Large intestine (tissue), 3 donors: ENCODE measurements at regions not wholly inside any gene's neighbourhood (a gene's known extent, or its start where the extent isn't known, plus 50 kb on each side); places are given as distances from the start of the nearest gene placed in this dataset.
"Not testable (repeated sequence)": the region's sequence is repeated elsewhere in the genome, so short reads cannot be mapped to it uniquely, and the experiment has no call there.

Source experiments
- DNase-seq, 2 donors: peaks; one replicate each; pipeline versions ENCODE4 v3.0.0 to v3.0.0-alpha.2; 2013
- H3K27ac ChIP-seq: one replicate; pipeline ENCODE4 v1.5.1; 2013; ENCODE audit warnings: low read length
- H3K27me3 ChIP-seq: 2 replicates; pipeline ENCODE4 v1.6.1; 2013; ENCODE audit warnings: low read length; ENCODE audit not compliant: control insufficient read depth, insufficient read depth
- H3K36me3 ChIP-seq: 2 replicates; pipeline ENCODE4 v1.6.1; 2013; ENCODE audit warnings: low read length; ENCODE audit not compliant: control insufficient read depth, insufficient read depth
- H3K4me1 ChIP-seq: one replicate; pipeline ENCODE4 v1.6.1; 2013; ENCODE audit warnings: low read length; ENCODE audit not compliant: control insufficient read depth, insufficient read depth
- H3K4me3 ChIP-seq: one replicate; pipeline ENCODE4 v1.5.1; 2013; ENCODE audit warnings: low read length
- H3K9me3 ChIP-seq: one replicate; pipeline ENCODE4 v1.6.1; 2013; ENCODE audit warnings: mild to moderate bottlenecking, low read depth, low read length, moderate library complexity; ENCODE audit not compliant: control insufficient read depth
- WGBS: methylation state at CpG from one replicate; pipeline ENCODE4 v1.1.5; 2013; ENCODE audit warnings: low lambda C conversion rate; ENCODE audit not compliant: insufficient coverage; 5-methylcytosine and 5-hydroxymethylcytosine counted together

GRCh38 chr2:220811115-220811514 is 761.0 kb downstream of the EPHA4 start:
- Histone ChIP-seq H3K4me1 (no peaks in the 10 kb centered on the region), H3K36me3 (no peaks in the 10 kb centered on the region), H3K9me3 (no peaks in the 10 kb centered on the region), H3K4me3 (no peak overlapping the region), H3K27me3 (no peaks in the 10 kb centered on the region), H3K27ac (no peak overlapping the region)
- no peak for DNase-seq
- no CpG with 5 or more reads among the region's 1 CpG for WGBS

DNA sequence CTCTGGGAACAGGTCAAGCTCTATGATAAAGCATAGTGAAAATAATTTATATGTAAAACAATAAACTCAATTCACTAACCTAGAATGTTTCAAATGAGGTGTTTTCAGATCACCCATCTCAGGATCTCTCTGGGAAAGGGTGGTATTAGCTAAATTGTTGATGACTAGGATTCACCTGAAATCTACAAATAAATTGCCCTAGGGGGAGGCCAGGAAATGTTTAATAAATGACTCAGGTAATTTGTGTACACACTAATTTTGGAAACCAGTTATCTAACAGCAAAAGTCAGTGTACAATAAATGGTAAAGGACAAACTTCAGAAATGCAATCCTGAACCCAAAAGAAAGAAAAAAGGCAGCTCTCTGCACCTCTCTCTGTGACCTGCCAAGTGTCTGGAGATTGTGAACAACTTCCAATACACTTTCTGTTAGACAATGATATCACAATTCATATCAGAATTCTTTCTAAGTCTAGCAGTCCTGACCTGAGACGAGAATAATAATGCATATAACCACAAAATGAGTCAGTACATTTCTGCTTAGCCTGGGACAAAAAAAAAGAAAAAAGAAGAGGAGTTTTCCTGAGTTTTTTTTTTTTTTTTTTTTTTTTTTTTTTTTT is 760.0 kb downstream of the EPHA4 start:
- H3K36me3 ChIP-seq: no peaks in the 10 kb centered on the region
- no peaks in the 10 kb centered on the region for H3K4me1 ChIP-seq
- no peaks in the 10 kb centered on the region for H3K27me3 ChIP-seq
- 50% methylated on average over 1 of the region's 1 CpG for WGBS
- no peak overlapping the region for H3K27ac ChIP-seq
- DNase-seq: no peak
- no peaks in the 10 kb centered on the region for H3K9me3 ChIP-seq
- no peak overlapping the region for H3K4me3 ChIP-seq

- no peaks in the 10 kb centered on the region for H3K9me3 ChIP-seq
- H3K36me3 ChIP-seq: no peaks in the 10 kb centered on the region
- no peaks in the 10 kb centered on the region for H3K27me3 ChIP-seq
- H3K27ac ChIP-seq: no peak overlapping the region
- no peaks in the 10 kb centered on the region for H3K4me1 ChIP-seq
- no peak overlapping the region for H3K4me3 ChIP-seq
- WGBS: 100% methylated on average over 1 of the region's 4 CpGs
- no peak for DNase-seq
Measured at GRCh38 chr2:220814441-220814840, 757.7 kb downstream of the EPHA4 start.

- Histone ChIP-seq H3K27me3 (no peaks in the 10 kb centered on the region), H3K9me3 (no peaks in the 10 kb centered on the region), H3K27ac (no peak overlapping the region), H3K4me3 (no peak overlapping the region), H3K36me3 (no peaks in the 10 kb centered on the region), H3K4me1 (no peaks in the 10 kb centered on the region)
- WGBS: 100% methylated on average over 1 of the region's 2 CpGs
- DNase-seq: no peak
Measured at GRCh38 chr2:220815698-220816097, 756.4 kb downstream of the EPHA4 start.

- no CpG with 5 or more reads among the region's 1 CpG for WGBS
- no peak for DNase-seq
- H3K4me3 ChIP-seq: no peak overlapping the region
Measured at GRCh38 chr2:220821683-220822082, 750.4 kb downstream of the EPHA4 start.

DNA sequence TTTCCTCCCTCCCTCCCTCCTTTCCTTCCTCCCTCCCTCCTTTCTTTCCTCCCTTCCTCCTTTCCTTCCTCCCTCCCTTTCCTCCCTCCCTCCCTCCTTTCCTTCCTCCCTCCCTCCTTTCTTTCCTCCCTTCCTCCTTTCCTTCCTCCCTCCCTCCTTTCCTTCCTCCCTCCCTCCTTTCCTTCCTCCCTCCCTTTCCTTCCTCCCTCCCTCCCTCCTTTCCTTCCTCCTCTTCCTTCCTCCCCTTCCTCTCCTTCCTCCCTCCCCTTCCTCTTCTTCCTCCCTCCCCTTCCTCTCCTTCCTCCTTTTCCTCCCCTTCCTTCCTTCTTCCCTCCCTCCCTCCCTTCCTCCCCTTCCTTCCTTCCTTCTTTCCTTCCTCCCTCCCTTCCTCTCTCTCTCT is 748.5 kb downstream of the EPHA4 start:
- not testable (repeated sequence) for H3K4me1 ChIP-seq, DNase-seq, H3K27ac ChIP-seq, H3K27me3 ChIP-seq, H3K9me3 ChIP-seq, H3K4me3 ChIP-seq, H3K36me3 ChIP-seq

More at GRCh38 chr2:220821683-220822082, 750.4 kb downstream of the EPHA4 start:
- Histone ChIP-seq H3K27me3 (no peaks in the 10 kb centered on the region), H3K9me3 (no peaks in the 10 kb centered on the region), H3K4me1 (no peaks in the 10 kb centered on the region), H3K36me3 (no peaks in the 10 kb centered on the region), H3K27ac (no peak overlapping the region)

DNA sequence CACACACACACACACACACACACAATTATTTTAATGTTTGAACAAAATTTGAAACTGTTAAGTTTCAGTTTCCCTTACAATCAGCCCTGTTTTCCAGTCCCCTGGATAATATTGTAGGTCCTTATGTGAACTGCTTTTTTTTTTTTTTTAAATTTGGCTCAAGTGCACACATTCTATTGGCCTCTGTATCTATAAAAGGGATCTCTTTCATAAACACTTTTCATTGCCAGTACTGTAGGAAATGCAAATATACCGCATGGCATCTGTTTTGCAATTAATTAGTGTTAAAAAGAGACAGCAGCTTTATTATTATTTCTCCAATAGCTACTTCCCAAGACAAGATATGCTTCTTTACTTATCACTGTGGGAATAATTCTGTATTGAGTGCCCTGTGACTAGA is 738.7 kb downstream of the EPHA4 start:
- Histone ChIP-seq H3K27ac (no peak overlapping the region), H3K4me3 (no peak overlapping the region), H3K27me3 (no peaks in the 10 kb centered on the region), H3K4me1 (no peaks in the 10 kb centered on the region), H3K36me3 (no peaks in the 10 kb centered on the region), H3K9me3 (no peaks in the 10 kb centered on the region)
- no peak for DNase-seq
- WGBS: no CpG with 5 or more reads among the region's 1 CpG

GRCh38 chr2:220835583-220835982 is 736.5 kb downstream of the EPHA4 start:
- Histone ChIP-seq H3K9me3 (no peaks in the 10 kb centered on the region), H3K4me1 (no peaks in the 10 kb centered on the region), H3K27ac (no peak overlapping the region), H3K4me3 (no peak overlapping the region), H3K27me3 (no peaks in the 10 kb centered on the region), H3K36me3 (no peaks in the 10 kb centered on the region)
- 71% methylated on average over 1 of the region's 5 CpGs for WGBS
- no peak for DNase-seq

GRCh38 chr2:220837226-220837625 is 734.9 kb downstream of the EPHA4 start:
- no peak for DNase-seq
- no CpG with 5 or more reads among the region's 2 CpGs for WGBS

DNA sequence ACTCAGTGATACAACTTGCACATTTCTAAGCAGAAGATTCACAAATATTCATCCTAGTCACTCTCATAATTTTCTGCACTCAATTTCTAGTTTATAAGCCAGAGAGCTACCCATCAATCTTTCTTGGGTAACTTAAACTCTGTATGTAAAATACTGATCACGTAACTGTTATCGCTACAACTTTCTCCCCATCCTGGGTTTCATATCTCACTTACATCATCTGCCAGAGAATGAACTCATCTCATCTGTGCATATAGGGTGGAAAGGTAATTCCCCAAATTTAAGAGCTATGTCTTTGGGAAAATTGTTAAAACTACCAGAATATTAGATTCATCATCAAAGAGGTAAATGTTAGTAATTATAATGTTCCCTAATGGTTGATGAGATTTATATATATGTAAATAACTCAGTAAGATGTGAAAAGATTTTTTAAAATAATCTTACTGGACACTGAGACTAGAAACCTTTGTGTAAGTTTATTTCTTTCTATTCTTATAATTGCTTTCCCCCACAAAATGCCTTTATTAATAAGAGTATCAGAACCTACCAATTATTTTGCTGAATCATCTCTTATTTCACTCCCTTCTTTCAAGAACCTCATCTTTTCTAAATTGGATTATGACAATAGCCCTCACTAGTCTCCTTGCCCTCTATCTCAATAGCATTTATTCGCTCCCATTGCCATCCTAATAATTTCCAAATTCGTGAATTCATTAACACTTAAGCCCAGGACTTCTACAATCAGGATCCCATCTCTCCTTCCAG is 729.0 kb downstream of the EPHA4 start:
- no peak for DNase-seq
- Histone ChIP-seq H3K36me3 (no peaks in the 10 kb centered on the region), H3K27me3 (no peaks in the 10 kb centered on the region), H3K4me1 (no peaks in the 10 kb centered on the region), H3K9me3 (no peaks in the 10 kb centered on the region), H3K27ac (no peak overlapping the region), H3K4me3 (no peak overlapping the region)
- WGBS: 100% methylated on average over 1 of the region's 4 CpGs

More at GRCh38 chr2:220837226-220837625, 734.9 kb downstream of the EPHA4 start:
- Histone ChIP-seq H3K4me3 (no peak overlapping the region), H3K27ac (no peak overlapping the region), H3K9me3 (no peaks in the 10 kb centered on the region), H3K27me3 (no peaks in the 10 kb centered on the region), H3K4me1 (no peaks in the 10 kb centered on the region), H3K36me3 (no peaks in the 10 kb centered on the region)

- Histone ChIP-seq H3K27me3 (no peaks in the 10 kb centered on the region), H3K4me3 (no peak overlapping the region), H3K4me1 (no peaks in the 10 kb centered on the region), H3K27ac (no peak overlapping the region), H3K9me3 (no peaks in the 10 kb centered on the region), H3K36me3 (no peaks in the 10 kb centered on the region)
- 43% methylated on average over 1 of the region's 1 CpG for WGBS
- no peak for DNase-seq
Measured at GRCh38 chr2:220845766-220846273, 726.3 kb downstream of the EPHA4 start.
